ENCODE measurements at regions not wholly inside any gene's neighbourhood (a gene's known extent, or its start where the extent isn't known, plus 50 kb on each side); places are given as distances from the start of the nearest gene placed in this dataset.
"Not testable (repeated sequence)": the region's sequence is repeated elsewhere in the genome, so short reads cannot be mapped to it uniquely, and the experiment has no call there.

GRCh38 chr9:135279385-135279784, 191.9 kb downstream of the OLFM1 start:
- Histone ChIP-seq H3K4me1 (ENCODE audit: control insufficient read depth in 3 of 3, insufficient read depth in 3 of 3, low read length in 3 of 3) (peaks cover 3 to 11% (median 10%) of the 10 kb centered on the region in 3 donors), H3K27ac (ENCODE audit: low read depth, low read length) (no peak overlapping the region), H3K9me3 (ENCODE audit: control insufficient read depth in 3 of 3, low read length in 3 of 3) (no peaks in the 10 kb centered on the region), H3K9ac (ENCODE audit: low read depth in 1 of 3, low read length in 3 of 3) (no peak overlapping the region), H3K27me3 (ENCODE audit: control insufficient read depth in 3 of 3, insufficient read depth in 3 of 3, low read length in 3 of 3) (peaks cover 45 to 85% (median 82%) of the 10 kb centered on the region in 3 donors), H3K36me3 (ENCODE audit: control insufficient read depth in 3 of 3, insufficient read depth in 3 of 3, low read length in 3 of 3) (no peaks in the 10 kb centered on the region), H3K4me3 (ENCODE audit: low read length in 3 of 3) (no peak overlapping the region)

GRCh38 chr9:135279834-135280393, 192.4 kb downstream of the OLFM1 start:
- Histone ChIP-seq H3K9me3 (ENCODE audit: control insufficient read depth in 3 of 3, low read length in 3 of 3) (no peaks in the 10 kb centered on the region), H3K4me3 (ENCODE audit: low read length in 3 of 3) (no peak overlapping the region), H3K36me3 (ENCODE audit: control insufficient read depth in 3 of 3, insufficient read depth in 3 of 3, low read length in 3 of 3) (no peaks in the 10 kb centered on the region), H3K27me3 (ENCODE audit: control insufficient read depth in 3 of 3, insufficient read depth in 3 of 3, low read length in 3 of 3) (peaks cover 43 to 84% (median 80%) of the 10 kb centered on the region in 3 donors), H3K4me1 (ENCODE audit: control insufficient read depth in 3 of 3, insufficient read depth in 3 of 3, low read length in 3 of 3) (peaks cover 3 to 11% (median 10%) of the 10 kb centered on the region in 3 donors), H3K9ac (ENCODE audit: low read depth in 1 of 3, low read length in 3 of 3) (no peak overlapping the region), H3K27ac (ENCODE audit: low read depth, low read length) (no peak overlapping the region)

GRCh38 chr9:135280666-135281065, 193.2 kb downstream of the OLFM1 start:
- Histone ChIP-seq H3K36me3 (ENCODE audit: control insufficient read depth in 3 of 3, insufficient read depth in 3 of 3, low read length in 3 of 3) (no peaks in the 10 kb centered on the region), H3K27me3 (ENCODE audit: control insufficient read depth in 3 of 3, insufficient read depth in 3 of 3, low read length in 3 of 3) (peaks cover 35 to 76% (median 72%) of the 10 kb centered on the region in 3 donors), H3K27ac (ENCODE audit: low read depth, low read length) (no peak overlapping the region), H3K9ac (ENCODE audit: low read depth in 1 of 3, low read length in 3 of 3) (no peak overlapping the region), H3K4me1 (ENCODE audit: control insufficient read depth in 3 of 3, insufficient read depth in 3 of 3, low read length in 3 of 3) (peaks cover 3 to 11% (median 10%) of the 10 kb centered on the region in 3 donors), H3K4me3 (ENCODE audit: low read length in 3 of 3) (no peak overlapping the region), H3K9me3 (ENCODE audit: control insufficient read depth in 3 of 3, low read length in 3 of 3) (no peaks in the 10 kb centered on the region)

- H3K9ac ChIP-seq (ENCODE audit: low read depth in 1 of 3, low read length in 3 of 3), result no peak overlapping the region
- H3K36me3 ChIP-seq (ENCODE audit: control insufficient read depth in 3 of 3, insufficient read depth in 3 of 3, low read length in 3 of 3), result no peaks in the 10 kb centered on the region
- H3K27ac ChIP-seq (ENCODE audit: low read depth, low read length), result no peak overlapping the region
- peaks cover 3 to 11% (median 10%) of the 10 kb centered on the region in 3 donors for H3K4me1 ChIP-seq (ENCODE audit: control insufficient read depth in 3 of 3, insufficient read depth in 3 of 3, low read length in 3 of 3)
- no peak overlapping the region for H3K4me3 ChIP-seq (ENCODE audit: low read length in 3 of 3)
- peaks cover 30 to 72% (median 68%) of the 10 kb centered on the region in 3 donors for H3K27me3 ChIP-seq (ENCODE audit: control insufficient read depth in 3 of 3, insufficient read depth in 3 of 3, low read length in 3 of 3)
- H3K9me3 ChIP-seq (ENCODE audit: control insufficient read depth in 3 of 3, low read length in 3 of 3), result no peaks in the 10 kb centered on the region
Observed at GRCh38 chr9:135281151-135281550, 193.7 kb downstream of the OLFM1 start.

- Histone ChIP-seq H3K4me1 (ENCODE audit: control insufficient read depth in 3 of 3, insufficient read depth in 3 of 3, low read length in 3 of 3) (peaks cover 3 to 11% (median 10%) of the 10 kb centered on the region in 3 donors), H3K9me3 (ENCODE audit: control insufficient read depth in 3 of 3, low read length in 3 of 3) (no peaks in the 10 kb centered on the region), H3K27me3 (ENCODE audit: control insufficient read depth in 3 of 3, insufficient read depth in 3 of 3, low read length in 3 of 3) (peaks cover 25 to 62% (median 61%) of the 10 kb centered on the region in 3 donors), H3K36me3 (ENCODE audit: control insufficient read depth in 3 of 3, insufficient read depth in 3 of 3, low read length in 3 of 3) (no peaks in the 10 kb centered on the region), H3K9ac (ENCODE audit: low read depth in 1 of 3, low read length in 3 of 3) (no peak overlapping the region), H3K4me3 (ENCODE audit: low read length in 3 of 3) (no peak overlapping the region), H3K27ac (ENCODE audit: low read depth, low read length) (no peak overlapping the region)
Observed at GRCh38 chr9:135281791-135282737, 194.6 kb downstream of the OLFM1 start.

GRCh38 chr9:135282808-135283207, 195.3 kb downstream of the OLFM1 start:
- no peaks in the 10 kb centered on the region for H3K36me3 ChIP-seq (ENCODE audit: control insufficient read depth in 3 of 3, insufficient read depth in 3 of 3, low read length in 3 of 3)
- H3K9ac ChIP-seq (ENCODE audit: low read depth in 1 of 3, low read length in 3 of 3), result no peak overlapping the region
- H3K27me3 ChIP-seq (ENCODE audit: control insufficient read depth in 3 of 3, insufficient read depth in 3 of 3, low read length in 3 of 3), result peaks cover 22 to 61% (median 57%) of the 10 kb centered on the region in 3 donors
- no peaks in the 10 kb centered on the region for H3K9me3 ChIP-seq (ENCODE audit: control insufficient read depth in 3 of 3, low read length in 3 of 3)
- H3K4me1 ChIP-seq (ENCODE audit: control insufficient read depth in 3 of 3, insufficient read depth in 3 of 3, low read length in 3 of 3), result peaks cover 3 to 11% (median 10%) of the 10 kb centered on the region in 3 donors
- no peak overlapping the region for H3K27ac ChIP-seq (ENCODE audit: low read depth, low read length)
- no peak overlapping the region for H3K4me3 ChIP-seq (ENCODE audit: low read length in 3 of 3)

GRCh38 chr9:135283671-135284070, 195.9 kb upstream of the PPP1R26 start:
- no peak overlapping the region for H3K27ac ChIP-seq (ENCODE audit: low read depth, low read length)
- no peak overlapping the region for H3K9ac ChIP-seq (ENCODE audit: low read depth in 1 of 3, low read length in 3 of 3)
- peaks cover 22 to 61% (median 58%) of the 10 kb centered on the region in 3 donors for H3K27me3 ChIP-seq (ENCODE audit: control insufficient read depth in 3 of 3, insufficient read depth in 3 of 3, low read length in 3 of 3)
- no peak overlapping the region for H3K4me3 ChIP-seq (ENCODE audit: low read length in 3 of 3)
- H3K36me3 ChIP-seq (ENCODE audit: control insufficient read depth in 3 of 3, insufficient read depth in 3 of 3, low read length in 3 of 3), result no peaks in the 10 kb centered on the region
- no peaks in the 10 kb centered on the region for H3K9me3 ChIP-seq (ENCODE audit: control insufficient read depth in 3 of 3, low read length in 3 of 3)
- peaks cover 3 to 11% (median 10%) of the 10 kb centered on the region in 3 donors for H3K4me1 ChIP-seq (ENCODE audit: control insufficient read depth in 3 of 3, insufficient read depth in 3 of 3, low read length in 3 of 3)

- Histone ChIP-seq H3K27ac (ENCODE audit: low read depth, low read length) (no peak overlapping the region), H3K4me1 (ENCODE audit: control insufficient read depth in 3 of 3, insufficient read depth in 3 of 3, low read length in 3 of 3) (peaks cover 3 to 11% (median 10%) of the 10 kb centered on the region in 3 donors), H3K36me3 (ENCODE audit: control insufficient read depth in 3 of 3, insufficient read depth in 3 of 3, low read length in 3 of 3) (no peaks in the 10 kb centered on the region), H3K9ac (ENCODE audit: low read depth in 1 of 3, low read length in 3 of 3) (no peak overlapping the region), H3K4me3 (ENCODE audit: low read length in 3 of 3) (no peak overlapping the region), H3K9me3 (ENCODE audit: control insufficient read depth in 3 of 3, low read length in 3 of 3) (no peaks in the 10 kb centered on the region), H3K27me3 (ENCODE audit: control insufficient read depth in 3 of 3, insufficient read depth in 3 of 3, low read length in 3 of 3) (peaks cover 20 to 62% (median 58%) of the 10 kb centered on the region in 3 donors)
Observed at GRCh38 chr9:135284386-135285134, 195.0 kb upstream of the PPP1R26 start.

- H3K27me3 ChIP-seq (ENCODE audit: control insufficient read depth in 3 of 3, insufficient read depth in 3 of 3, low read length in 3 of 3), result peaks cover 19 to 59% (median 48%) of the 10 kb centered on the region in 3 donors
Observed at GRCh38 chr9:135286187-135286925, 193.2 kb upstream of the PPP1R26 start.

More at GRCh38 chr9:135286187-135286925, 193.2 kb upstream of the PPP1R26 start:
- H3K4me1 ChIP-seq (ENCODE audit: control insufficient read depth in 3 of 3, insufficient read depth in 3 of 3, low read length in 3 of 3), result peaks cover 3 to 11% (median 10%) of the 10 kb centered on the region in 3 donors
- not testable (repeated sequence) for H3K27ac ChIP-seq (ENCODE audit: low read depth, low read length); H3K36me3 ChIP-seq (ENCODE audit: control insufficient read depth in 3 of 3, insufficient read depth in 3 of 3, low read length in 3 of 3); H3K9ac ChIP-seq (ENCODE audit: low read depth in 1 of 3, low read length in 3 of 3); H3K4me3 ChIP-seq (ENCODE audit: low read length in 3 of 3); H3K9me3 ChIP-seq (ENCODE audit: control insufficient read depth in 3 of 3, low read length in 3 of 3)
